ENCODE measurements at regions not wholly inside any gene's neighbourhood (a gene's known extent, or its start where the extent isn't known, plus 50 kb on each side); places are given as distances from the start of the nearest gene placed in this dataset.

GRCh38 chr13:34842466-34842865, 99.6 kb upstream of the NBEA start:
- DNase-seq: no peak

GRCh38 chr13:34847766-34848165, 94.3 kb upstream of the NBEA start:
- DNase-seq: no peak

GRCh38 chr13:34849406-34849805, 92.7 kb upstream of the NBEA start:
- DNase-seq: no peak

- DNase-seq: no peak
Observed at GRCh38 chr13:34853161-34853560, 88.9 kb upstream of the NBEA start.

GRCh38 chr13:34857558-34858325, 84.3 kb upstream of the NBEA start:
- no peak for DNase-seq

- DNase-seq: no peak
Observed at GRCh38 chr13:34862311-34862710, 79.8 kb upstream of the NBEA start.

GRCh38 chr13:34862716-34863115, 79.4 kb upstream of the NBEA start:
- no peak for DNase-seq

GRCh38 chr13:34863360-34864135, 78.5 kb upstream of the NBEA start:
- DNase-seq: no peak

- no peak for DNase-seq
Observed at GRCh38 chr13:34864671-34865070, 77.4 kb upstream of the NBEA start.

GRCh38 chr13:34867590-34867989, 74.5 kb upstream of the NBEA start:
- no peak for DNase-seq

GRCh38 chr13:34868733-34869132, 73.3 kb upstream of the NBEA start:
- no peak for DNase-seq

GRCh38 chr13:34869696-34870095, 72.4 kb upstream of the NBEA start:
- no peak for DNase-seq

- no peak for DNase-seq
Observed at GRCh38 chr13:34878329-34878728, 63.7 kb upstream of the NBEA start.

GRCh38 chr13:34879851-34880250, 62.2 kb upstream of the NBEA start:
- DNase-seq: no peak

- no peak for DNase-seq
Observed at GRCh38 chr13:34881494-34881893, 60.6 kb upstream of the NBEA start.

GRCh38 chr13:34883396-34883795, 58.7 kb upstream of the NBEA start:
- DNase-seq: peak; percentile 38

- no peak for DNase-seq
Observed at GRCh38 chr13:34884366-34884765, 57.7 kb upstream of the NBEA start.

GRCh38 chr13:34886121-34886875, 55.8 kb upstream of the NBEA start:
- DNase-seq: peak; percentile 44

- DNase-seq: no peak
Observed at GRCh38 chr13:34886987-34887386, 55.1 kb upstream of the NBEA start.
